H9 (cell line): ENCODE measurements at regions not wholly inside any gene's neighbourhood (a gene's known extent, or its start where the extent isn't known, plus 50 kb on each side); places are given as distances from the start of the nearest gene placed in this dataset.

Experiments used
- DNase-seq: peaks from one replicate; pipeline ENCODE4 v3.0.0-alpha.2; 2017
- H2AFZ ChIP-seq: one replicate; pipeline ENCODE4 v1.6.1; 2013; ENCODE audit warnings: mild to moderate bottlenecking, low read length, control low read depth, moderate library complexity
- H2AK5ac ChIP-seq: 2 replicates; pipeline ENCODE4 v1.6.1; 2013; ENCODE audit warnings: low read length, control low read depth, mixed read lengths; ENCODE audit not compliant: insufficient read length
- H2BK120ac ChIP-seq: one replicate; pipeline ENCODE4 v1.6.1; 2013; ENCODE audit warnings: low read depth, mild to moderate bottlenecking, low read length, control low read depth, inconsistent platforms; ENCODE audit not compliant: poor library complexity, severe bottlenecking
- H2BK12ac ChIP-seq: 2 replicates; pipeline ENCODE4 v1.6.1; 2013; ENCODE audit warnings: low read length, control low read depth, mixed read lengths, low read depth; ENCODE audit not compliant: insufficient read length
- H2BK15ac ChIP-seq: 2 replicates; pipeline ENCODE4 v1.6.1; 2013; ENCODE audit warnings: low read depth, low read length, control low read depth
- H2BK20ac ChIP-seq: one replicate; pipeline ENCODE4 v1.6.1; 2013; ENCODE audit warnings: low read depth, mild to moderate bottlenecking, low read length, control low read depth, inconsistent platforms; ENCODE audit not compliant: poor library complexity, severe bottlenecking
- H2BK5ac ChIP-seq: 2 replicates; pipeline ENCODE4 v1.6.1; 2013; ENCODE audit warnings: low read length, control low read depth, mixed read lengths; ENCODE audit not compliant: insufficient read length
- H3K14ac ChIP-seq: 2 replicates; pipeline ENCODE4 v1.6.1; 2013; ENCODE audit warnings: low read length, control low read depth; ENCODE audit not compliant: insufficient read depth
- H3K18ac ChIP-seq: 2 replicates; pipeline ENCODE4 v1.6.1; 2013; ENCODE audit warnings: low read depth, mild to moderate bottlenecking, mixed read lengths, low read length, control low read depth; ENCODE audit not compliant: insufficient read length
- H3K23ac ChIP-seq: 2 replicates; pipeline ENCODE4 v1.6.1; 2013; ENCODE audit warnings: low read length, control low read depth, mixed read lengths, low read depth; ENCODE audit not compliant: insufficient read length
- H3K23me2 ChIP-seq: 2 replicates; pipeline ENCODE4 v1.6.1; 2013; ENCODE audit warnings: low read depth, mild to moderate bottlenecking, mixed read lengths, low read length, control low read depth; ENCODE audit not compliant: insufficient read length, poor library complexity, severe bottlenecking
- H3K27ac ChIP-seq: 2 replicates; pipeline ENCODE4 v1.5.1; 2013; ENCODE audit warnings: low read length, control low read depth, mixed read lengths, low read depth; ENCODE audit not compliant: insufficient read length
- H3K27me3 ChIP-seq: 2 replicates; pipeline ENCODE4 v1.6.1; 2013; ENCODE audit warnings: low read length, control low read depth, inconsistent platforms; ENCODE audit not compliant: insufficient read depth
- H3K4ac ChIP-seq: 2 replicates; pipeline ENCODE4 v1.6.1; 2013; ENCODE audit warnings: low read depth, mild to moderate bottlenecking, control low read depth, inconsistent platforms, low read length, moderate library complexity
- H3K4me1 ChIP-seq: 2 replicates; pipeline ENCODE4 v1.6.1; 2013; ENCODE audit warnings: low read length, control low read depth, inconsistent platforms; ENCODE audit not compliant: insufficient read depth
- H3K4me2 ChIP-seq: 2 replicates; pipeline ENCODE4 v1.6.1; 2013; ENCODE audit warnings: low read length, control low read depth, mixed read lengths; ENCODE audit not compliant: insufficient read length, insufficient read depth
- H3K56ac ChIP-seq: 2 replicates; pipeline ENCODE4 v1.6.1; 2013; ENCODE audit warnings: low read depth, mild to moderate bottlenecking, mixed read lengths, low read length, control low read depth; ENCODE audit not compliant: insufficient read length
- H3K79me1 ChIP-seq: 2 replicates; pipeline ENCODE4 v1.6.1; 2013; ENCODE audit warnings: low read depth, mild to moderate bottlenecking, moderate library complexity, low read length, control low read depth, inconsistent platforms; ENCODE audit not compliant: insufficient read depth, poor library complexity, severe bottlenecking
- H3K79me2 ChIP-seq: 2 replicates; pipeline ENCODE4 v1.6.1; 2013; ENCODE audit warnings: low read length, control low read depth, inconsistent platforms; ENCODE audit not compliant: insufficient read depth
- H3K9ac ChIP-seq: 2 replicates; pipeline ENCODE4 v1.6.1; 2013; ENCODE audit warnings: low read length, control low read depth, mixed read lengths; ENCODE audit not compliant: insufficient read length; ENCODE audit errors: extremely low read depth
- H3K9me3 ChIP-seq: one replicate; pipeline ENCODE4 v1.6.1; 2013; ENCODE audit warnings: low read depth, low read length, inconsistent platforms; ENCODE audit not compliant: control insufficient read depth
- H3T11ph ChIP-seq: one replicate; pipeline ENCODE4 v1.6.1; 2013; ENCODE audit warnings: mild to moderate bottlenecking, low read length, control low read depth, inconsistent platforms
- H4K20me1 ChIP-seq: one replicate; pipeline ENCODE4 v1.6.1; 2013; ENCODE audit not compliant: control insufficient read depth, insufficient read length, insufficient read depth
- H4K5ac ChIP-seq: 2 replicates; pipeline ENCODE4 v1.6.1; 2013; ENCODE audit warnings: low read depth, mild to moderate bottlenecking, mixed read lengths, low read length, control low read depth; ENCODE audit not compliant: insufficient read length
- H4K8ac ChIP-seq: replicated peaks from 2 replicates; pipeline ENCODE4 v1.6.1; 2013; ENCODE audit warnings: low read length, control low read depth, mixed read lengths, low read depth; ENCODE audit not compliant: insufficient read length
- H4K91ac ChIP-seq: 2 replicates; pipeline ENCODE4 v1.6.1; 2013; ENCODE audit warnings: low read depth, mild to moderate bottlenecking, moderate library complexity, mixed read lengths, low read length, control low read depth; ENCODE audit not compliant: insufficient read length
- H3K27ac Mint-ChIP-seq, 3 experiments: 2 replicates in 2 of 3; 3 replicates in 1 of 3; pipeline ENCODE4 v1.8.0; 2020 to 2021; ENCODE audit warnings: mixed read lengths in 3 of 3, mild to moderate bottlenecking in 1 of 3, moderate library complexity in 1 of 3
- H3K27me3 Mint-ChIP-seq: 2 replicates; pipeline ENCODE4 v1.8.0; 2021; ENCODE audit warnings: low read depth, mild to moderate bottlenecking, moderate library complexity, mixed read lengths
- H3K36me3 Mint-ChIP-seq, 3 experiments: 2 replicates in 2 of 3; 3 replicates in 1 of 3; pipeline ENCODE4 v1.8.0; 2020 to 2021; ENCODE audit warnings: low read depth in 3 of 3, mixed read lengths in 3 of 3; ENCODE audit not compliant: insufficient read depth in 1 of 3
- H3K4me1 Mint-ChIP-seq, 2 experiments: 2 replicates each; pipeline ENCODE4 v1.8.0; 2020; ENCODE audit warnings: mixed read lengths in 2 of 2
- H3K4me3 Mint-ChIP-seq, 2 experiments: 2 replicates in 1 of 2; 3 replicates in 1 of 2; pipeline ENCODE4 v1.8.0; 2020 to 2021; ENCODE audit warnings: mild to moderate bottlenecking in 2 of 2, mixed read lengths in 2 of 2, moderate library complexity in 1 of 2
- H3K9me3 Mint-ChIP-seq, 2 experiments: 2 replicates in 1 of 2; 3 replicates in 1 of 2; pipeline ENCODE4 v1.8.0; 2020; ENCODE audit warnings: mild to moderate bottlenecking in 2 of 2, mixed read lengths in 2 of 2, moderate library complexity in 1 of 2
- WGBS: extraction: QIAGEN DNeasy Blood & Tissue Kit; methylation state at CpG from one replicate; pipeline ENCODE4 v1.1.7; 2013; ENCODE audit warnings: missing lambda C conversion rate, low lambda C conversion rate, mixed read lengths; ENCODE audit not compliant: insufficient read length; ENCODE audit errors: extremely low coverage; 5-methylcytosine and 5-hydroxymethylcytosine counted together
- TF ChIP-seq, protein P1 (sequence below): fragments of 200-600 bp; sonication (generic); conservative IDR thresholded peaks from 3 replicates; pipeline ENCODE4 v1.8.0; 2021; ENCODE audit warnings: antibody characterized with exemption, mild to moderate bottlenecking

DNA sequence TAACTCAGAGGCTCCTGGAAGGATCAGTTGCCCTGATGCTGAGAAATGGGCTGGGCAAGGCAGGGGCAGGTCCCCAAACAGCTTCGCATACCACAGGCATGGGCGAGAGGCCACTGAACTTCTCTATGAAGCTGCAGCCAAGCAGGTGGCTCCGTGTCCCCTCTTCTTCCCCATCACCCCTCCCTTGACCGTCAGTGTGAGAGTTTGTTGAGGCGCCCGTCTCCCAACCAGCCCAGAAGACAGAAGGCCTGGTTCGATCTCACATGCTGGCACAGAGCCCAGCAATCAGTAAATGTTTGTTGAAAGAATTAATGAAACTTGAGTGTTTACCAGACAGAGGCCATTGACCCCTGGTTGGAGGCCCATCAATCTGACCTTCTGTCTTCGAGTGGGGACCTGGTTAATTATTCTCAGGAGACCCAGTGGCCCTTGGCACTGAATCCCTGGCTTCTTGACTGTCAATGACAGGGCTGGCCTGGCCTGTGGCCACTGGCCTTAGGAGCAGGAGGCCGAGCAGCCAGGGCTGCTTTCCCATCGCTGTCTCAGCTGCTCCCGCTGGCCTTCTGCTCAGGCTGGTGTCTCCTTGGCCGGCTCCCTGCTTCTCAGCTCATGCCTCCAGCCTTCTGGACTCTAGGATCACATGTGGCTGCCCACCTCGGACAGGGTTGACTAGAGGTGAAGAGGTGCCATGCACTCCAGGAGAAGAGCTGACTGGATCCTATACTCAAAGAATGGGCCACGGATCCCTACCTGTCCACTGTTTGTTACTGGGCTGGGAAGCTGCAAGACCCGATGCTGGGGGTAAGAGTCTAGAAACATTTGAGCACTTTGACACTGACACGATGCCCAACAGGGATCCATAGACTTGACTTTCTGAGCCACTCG, 113.4 kb downstream of the ASB7 start:
- H3K27ac ChIP-seq = no peak overlapping the region
- H2BK15ac ChIP-seq = no peak overlapping the region
- no peak overlapping the region for H2AK5ac ChIP-seq
- H3T11ph ChIP-seq = no peak overlapping the region
- no CpG with 5 or more reads among the region's 17 CpGs for WGBS
- peaks cover 0 to 9% of the 10 kb centered on the region in 2 experiments; a peak in 2 of 4 replicates for H3K4me1 Mint-ChIP-seq
- H3K9ac ChIP-seq = no peak overlapping the region
- H2BK5ac ChIP-seq = no peak overlapping the region
- H4K20me1 ChIP-seq = no peaks in the 10 kb centered on the region
- H3K27me3 ChIP-seq = no peaks in the 10 kb centered on the region
- H3K27me3 Mint-ChIP-seq = peaks cover 6% of the 10 kb centered on the region
- no peak overlapping the region for H3K4me3 Mint-ChIP-seq
- H3K18ac ChIP-seq = no peak overlapping the region
- no peak overlapping the region for H2AFZ ChIP-seq
- no peak overlapping the region for H2BK12ac ChIP-seq
- H2BK120ac ChIP-seq = no peak overlapping the region
- H2BK20ac ChIP-seq = no peak overlapping the region
- H3K4ac ChIP-seq = no peak overlapping the region
- no peaks in the 10 kb centered on the region for H3K79me2 ChIP-seq
- no peak overlapping the region for H4K91ac ChIP-seq
- no peak overlapping the region for H4K8ac ChIP-seq
- H4K5ac ChIP-seq = no peak overlapping the region
- H3K27ac Mint-ChIP-seq = no peak overlapping the region; a peak in 1 of 7 replicates
- no peak overlapping the region for H3K14ac ChIP-seq
- H3K4me2 ChIP-seq = no peak overlapping the region
- H3K56ac ChIP-seq = no peak overlapping the region
- DNase-seq = peak; percentile 9
- no peaks in the 10 kb centered on the region for H3K23me2 ChIP-seq
- H3K23ac ChIP-seq = no peak overlapping the region
- no peaks in the 10 kb centered on the region for H3K9me3 ChIP-seq
- no peaks in the 10 kb centered on the region for H3K79me1 ChIP-seq
- TF ChIP-seq, protein P1, sequence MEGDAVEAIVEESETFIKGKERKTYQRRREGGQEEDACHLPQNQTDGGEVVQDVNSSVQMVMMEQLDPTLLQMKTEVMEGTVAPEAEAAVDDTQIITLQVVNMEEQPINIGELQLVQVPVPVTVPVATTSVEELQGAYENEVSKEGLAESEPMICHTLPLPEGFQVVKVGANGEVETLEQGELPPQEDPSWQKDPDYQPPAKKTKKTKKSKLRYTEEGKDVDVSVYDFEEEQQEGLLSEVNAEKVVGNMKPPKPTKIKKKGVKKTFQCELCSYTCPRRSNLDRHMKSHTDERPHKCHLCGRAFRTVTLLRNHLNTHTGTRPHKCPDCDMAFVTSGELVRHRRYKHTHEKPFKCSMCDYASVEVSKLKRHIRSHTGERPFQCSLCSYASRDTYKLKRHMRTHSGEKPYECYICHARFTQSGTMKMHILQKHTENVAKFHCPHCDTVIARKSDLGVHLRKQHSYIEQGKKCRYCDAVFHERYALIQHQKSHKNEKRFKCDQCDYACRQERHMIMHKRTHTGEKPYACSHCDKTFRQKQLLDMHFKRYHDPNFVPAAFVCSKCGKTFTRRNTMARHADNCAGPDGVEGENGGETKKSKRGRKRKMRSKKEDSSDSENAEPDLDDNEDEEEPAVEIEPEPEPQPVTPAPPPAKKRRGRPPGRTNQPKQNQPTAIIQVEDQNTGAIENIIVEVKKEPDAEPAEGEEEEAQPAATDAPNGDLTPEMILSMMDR = no peak
- no peaks in the 10 kb centered on the region for H3K4me1 ChIP-seq
- 0 out of 7 replicates have a peak, but pooled peaks cover 0 to 3% (median 0%) of the 10 kb centered on the region in 3 experiments for H3K36me3 Mint-ChIP-seq
- peaks cover 0 to 3% of the 10 kb centered on the region in 2 experiments; a peak in 3 of 5 replicates for H3K9me3 Mint-ChIP-seq
